ENCODE measurements at regions not wholly inside any gene's neighbourhood (a gene's known extent, or its start where the extent isn't known, plus 50 kb on each side); places are given as distances from the start of the nearest gene placed in this dataset.

DNA sequence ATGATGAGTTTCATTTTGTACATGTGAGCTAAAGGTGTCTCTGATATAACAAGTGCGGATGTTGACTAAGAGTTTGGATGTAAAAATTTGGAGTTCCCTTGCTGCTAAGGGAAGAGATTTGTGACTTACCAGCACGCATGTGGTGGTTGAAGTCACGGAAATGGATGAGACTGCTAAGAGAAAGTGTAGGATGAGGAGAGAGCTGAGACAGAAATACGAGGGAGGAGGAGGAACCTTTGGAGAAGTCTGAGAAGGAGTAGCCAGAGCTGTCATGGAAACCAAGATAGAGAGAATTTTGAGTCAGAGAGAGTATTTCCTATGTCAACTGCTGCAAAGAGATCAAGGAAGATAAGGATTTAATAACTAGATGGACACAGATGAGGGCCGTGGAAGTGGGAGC lies 106.5 kb upstream of the COL24A1 start:
- no peaks in the 10 kb centered on the region for H4K20me1 ChIP-seq (ENCODE audit: insufficient read depth, low read length)
- H3K4me2 ChIP-seq (replicated peaks; ENCODE audit: extremely low read depth, low read length, poor library complexity, severe bottlenecking), result no peak overlapping the region
- intact Hi-C loops (cut with micrococcal nuclease), result no loop called here
- H3K9me3 Mint-ChIP-seq, result peaks cover 0 to 3% (median 0%) of the 10 kb centered on the region in 7 donors
- no peaks in the 10 kb centered on the region for H3K4me1 ChIP-seq (ENCODE audit: control insufficient read depth in 1 of 2, insufficient read depth in 2 of 2, low read length in 2 of 2)
- TF ChIP-seq CTCF (IDR thresholded peaks at IDR 0.05), result no peak
- 96% methylated on average over 5 of the region's 5 CpGs for WGBS (ENCODE audit: insufficient coverage)
- no peak overlapping the region for H3K4me3 Mint-ChIP-seq
- H3K9ac ChIP-seq (ENCODE audit: insufficient read depth, low read length, poor library complexity, severe bottlenecking), result no peak overlapping the region
- H3K27me3 Mint-ChIP-seq (ENCODE audit: low read depth in 3 of 3), result no peaks in the 10 kb centered on the region
- no peaks in the 10 kb centered on the region for H3K36me3 ChIP-seq (replicated peaks in 1 of 2; ENCODE audit: control insufficient read depth in 1 of 2, insufficient read depth in 2 of 2, low read length in 2 of 2)
- no peak overlapping the region for H3K4me3 ChIP-seq (replicated peaks in 1 of 3; ENCODE audit: low read depth in 2 of 3, low read length in 3 of 3)
- no peak overlapping the region for H2AFZ ChIP-seq (ENCODE audit: insufficient read depth, low read depth, low read length, poor library complexity, severe bottlenecking)
- no peaks in the 10 kb centered on the region for H3K36me3 Mint-ChIP-seq
- no peak overlapping the region for H3K27ac ChIP-seq (ENCODE audit: low read depth in 1 of 2, low read length in 2 of 2)
- no peak overlapping the region for H3K27ac Mint-ChIP-seq
- H3K9me3 ChIP-seq (replicated peaks in 1 of 2; ENCODE audit: control insufficient read depth in 1 of 2, insufficient read depth in 1 of 2, low read length in 2 of 2), result no peaks in the 10 kb centered on the region
- H3K27me3 ChIP-seq (ENCODE audit: control insufficient read depth in 2 of 2, insufficient read depth in 2 of 2, low read length in 2 of 2), result no peaks in the 10 kb centered on the region
- no peaks in the 10 kb centered on the region for H3K4me1 Mint-ChIP-seq
- DNase-seq, result no peak
- no peaks in the 10 kb centered on the region for H3K79me2 ChIP-seq (ENCODE audit: insufficient read depth, low read length)

DNA sequence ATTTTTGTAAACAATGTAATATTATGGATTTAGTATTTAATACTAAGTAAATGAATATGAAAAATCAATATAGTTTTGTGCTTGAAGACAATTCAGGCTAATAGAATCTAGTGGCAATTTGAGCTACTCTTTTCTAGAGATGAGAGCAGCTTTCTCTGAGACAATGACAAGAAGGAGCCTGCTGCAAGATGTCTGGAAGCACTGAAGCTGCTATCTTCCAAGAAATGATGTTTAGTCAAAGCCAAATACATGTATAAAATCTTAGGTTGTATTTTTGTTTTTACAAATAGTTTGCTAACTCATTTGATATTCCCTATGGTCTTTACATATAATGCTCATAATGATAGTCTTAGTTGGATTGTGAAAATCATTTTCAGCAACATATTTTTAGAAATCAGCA lies 103.9 kb upstream of the COL24A1 start:
- H4K20me1 ChIP-seq (ENCODE audit: insufficient read depth, low read length), result no peaks in the 10 kb centered on the region
- DNase-seq, result no peak
- no peak overlapping the region for H3K4me3 Mint-ChIP-seq
- TF ChIP-seq CTCF (IDR thresholded peaks at IDR 0.05), result no peak
- no peaks in the 10 kb centered on the region for H3K9me3 ChIP-seq (replicated peaks in 1 of 2; ENCODE audit: control insufficient read depth in 1 of 2, insufficient read depth in 1 of 2, low read length in 2 of 2)
- intact Hi-C loops (cut with micrococcal nuclease), result no loop called here
- H3K4me1 Mint-ChIP-seq, result no peaks in the 10 kb centered on the region
- H3K36me3 Mint-ChIP-seq, result no peaks in the 10 kb centered on the region
- no peak overlapping the region for H3K4me3 ChIP-seq (replicated peaks in 1 of 3; ENCODE audit: low read depth in 2 of 3, low read length in 3 of 3)
- H3K27me3 ChIP-seq (ENCODE audit: control insufficient read depth in 2 of 2, insufficient read depth in 2 of 2, low read length in 2 of 2), result no peaks in the 10 kb centered on the region
- no peak overlapping the region for H2AFZ ChIP-seq (ENCODE audit: insufficient read depth, low read depth, low read length, poor library complexity, severe bottlenecking)
- H3K9ac ChIP-seq (ENCODE audit: insufficient read depth, low read length, poor library complexity, severe bottlenecking), result no peak overlapping the region
- no peak overlapping the region for H3K27ac Mint-ChIP-seq
- H3K36me3 ChIP-seq (replicated peaks in 1 of 2; ENCODE audit: control insufficient read depth in 1 of 2, insufficient read depth in 2 of 2, low read length in 2 of 2), result no peaks in the 10 kb centered on the region
- no peak overlapping the region for H3K27ac ChIP-seq (ENCODE audit: low read depth in 1 of 2, low read length in 2 of 2)
- H3K27me3 Mint-ChIP-seq (ENCODE audit: low read depth in 3 of 3), result peaks cover 0 to 2% (median 0%) of the 10 kb centered on the region in 3 donors
- no peaks in the 10 kb centered on the region for H3K79me2 ChIP-seq (ENCODE audit: insufficient read depth, low read length)
- H3K4me1 ChIP-seq (ENCODE audit: control insufficient read depth in 1 of 2, insufficient read depth in 2 of 2, low read length in 2 of 2), result no peaks in the 10 kb centered on the region
- H3K4me2 ChIP-seq (replicated peaks; ENCODE audit: extremely low read depth, low read length, poor library complexity, severe bottlenecking), result no peak overlapping the region
- H3K9me3 Mint-ChIP-seq, result peaks cover 0 to 3% (median 0%) of the 10 kb centered on the region in 7 donors

All from CD14-positive monocyte (primary cell).